Mucosa of stomach (tissue), 1 donor: ENCODE measurements at regions not wholly inside any gene's neighbourhood (a gene's known extent, or its start where the extent isn't known, plus 50 kb on each side); places are given as distances from the start of the nearest gene placed in this dataset.

Source experiments
- H3K27me3 ChIP-seq: one replicate; pipeline ENCODE4 v1.7.0; 2013; ENCODE audit warnings: mild to moderate bottlenecking, low read length; ENCODE audit not compliant: control insufficient read depth, insufficient read depth
- H3K36me3 ChIP-seq: one replicate; pipeline ENCODE4 v1.7.0; 2013; ENCODE audit warnings: low read length; ENCODE audit not compliant: control insufficient read depth, insufficient read depth
- H3K4me1 ChIP-seq: one replicate; pipeline ENCODE4 v1.7.0; 2013; ENCODE audit warnings: mild to moderate bottlenecking, low read length; ENCODE audit not compliant: control insufficient read depth, insufficient read depth
- H3K4me3 ChIP-seq: one replicate; pipeline ENCODE4 v1.7.0; 2013; ENCODE audit warnings: low read length
- H3K9ac ChIP-seq: one replicate; pipeline ENCODE4 v1.7.0; 2013; ENCODE audit warnings: mild to moderate bottlenecking, low read length, moderate library complexity
- H3K9me3 ChIP-seq: one replicate; pipeline ENCODE4 v1.7.0; 2013; ENCODE audit warnings: mild to moderate bottlenecking, low read length, moderate library complexity; ENCODE audit not compliant: control insufficient read depth
- donor health status: Pancreatic carcinoma.

- peaks cover 10% of the 10 kb centered on the region for H3K27me3 ChIP-seq
- H3K4me1 ChIP-seq = no peaks in the 10 kb centered on the region
- no peak overlapping the region for H3K9ac ChIP-seq
- no peaks in the 10 kb centered on the region for H3K36me3 ChIP-seq
- H3K4me3 ChIP-seq = no peak overlapping the region
- no peaks in the 10 kb centered on the region for H3K9me3 ChIP-seq
Observed at GRCh38 chr6:37580176-37580955, 80.7 kb upstream of the CCDC167 start.

GRCh38 chr6:37579444-37580067 is 79.9 kb upstream of the CCDC167 start:
- Histone ChIP-seq H3K4me3 (no peak overlapping the region), H3K9ac (no peak overlapping the region), H3K9me3 (no peaks in the 10 kb centered on the region), H3K27me3 (peaks cover 9% of the 10 kb centered on the region), H3K4me1 (no peaks in the 10 kb centered on the region), H3K36me3 (no peaks in the 10 kb centered on the region)

GRCh38 chr6:37578104-37578503 is 78.4 kb upstream of the CCDC167 start:
- Histone ChIP-seq H3K4me1 (no peaks in the 10 kb centered on the region), H3K9me3 (no peaks in the 10 kb centered on the region), H3K4me3 (no peak overlapping the region), H3K36me3 (no peaks in the 10 kb centered on the region), H3K27me3 (peaks cover 1% of the 10 kb centered on the region), H3K9ac (no peak overlapping the region)

- peaks cover 7% of the 10 kb centered on the region for H3K27me3 ChIP-seq
- no peaks in the 10 kb centered on the region for H3K9me3 ChIP-seq
- H3K9ac ChIP-seq = no peak overlapping the region
- H3K36me3 ChIP-seq = no peaks in the 10 kb centered on the region
- no peak overlapping the region for H3K4me3 ChIP-seq
- H3K4me1 ChIP-seq = no peaks in the 10 kb centered on the region
Observed at GRCh38 chr6:37576336-37576737, 76.6 kb upstream of the CCDC167 start.

- Histone ChIP-seq H3K4me3 (no peak overlapping the region), H3K36me3 (no peaks in the 10 kb centered on the region), H3K9me3 (no peaks in the 10 kb centered on the region), H3K9ac (no peak overlapping the region), H3K4me1 (no peaks in the 10 kb centered on the region), H3K27me3 (peaks cover 17% of the 10 kb centered on the region)
Observed at GRCh38 chr6:37575221-37575620, 75.5 kb upstream of the CCDC167 start.

- no peaks in the 10 kb centered on the region for H3K36me3 ChIP-seq
- no peak overlapping the region for H3K9ac ChIP-seq
- H3K9me3 ChIP-seq = no peaks in the 10 kb centered on the region
- no peak overlapping the region for H3K4me3 ChIP-seq
- no peaks in the 10 kb centered on the region for H3K4me1 ChIP-seq
- H3K27me3 ChIP-seq = peaks cover 17% of the 10 kb centered on the region
Observed at GRCh38 chr6:37572334-37572733, 72.6 kb upstream of the CCDC167 start.

- no peaks in the 10 kb centered on the region for H3K4me1 ChIP-seq
- no peak overlapping the region for H3K9ac ChIP-seq
- H3K36me3 ChIP-seq = no peaks in the 10 kb centered on the region
- H3K4me3 ChIP-seq = no peak overlapping the region
- peaks cover 32% of the 10 kb centered on the region for H3K27me3 ChIP-seq
- H3K9me3 ChIP-seq = no peaks in the 10 kb centered on the region
Observed at GRCh38 chr6:37570482-37571133, 70.9 kb upstream of the CCDC167 start.

- H3K27me3 ChIP-seq = peaks cover 39% of the 10 kb centered on the region
- H3K9me3 ChIP-seq = no peaks in the 10 kb centered on the region
- no peaks in the 10 kb centered on the region for H3K4me1 ChIP-seq
- H3K4me3 ChIP-seq = no peak overlapping the region
- H3K9ac ChIP-seq = no peak overlapping the region
- no peaks in the 10 kb centered on the region for H3K36me3 ChIP-seq
Observed at GRCh38 chr6:37569743-37570481, 70.2 kb upstream of the CCDC167 start.

GRCh38 chr6:37569317-37569716 is 69.6 kb upstream of the CCDC167 start:
- Histone ChIP-seq H3K9ac (no peak overlapping the region), H3K27me3 (peaks cover 45% of the 10 kb centered on the region), H3K4me3 (no peak overlapping the region), H3K36me3 (no peaks in the 10 kb centered on the region), H3K4me1 (no peaks in the 10 kb centered on the region), H3K9me3 (no peaks in the 10 kb centered on the region)

GRCh38 chr6:37566950-37567349 is 67.3 kb upstream of the CCDC167 start:
- H3K4me3 ChIP-seq = no peak overlapping the region
- no peaks in the 10 kb centered on the region for H3K4me1 ChIP-seq
- no peaks in the 10 kb centered on the region for H3K9me3 ChIP-seq
- no peaks in the 10 kb centered on the region for H3K36me3 ChIP-seq
- no peak overlapping the region for H3K9ac ChIP-seq
- H3K27me3 ChIP-seq = peaks cover 56% of the 10 kb centered on the region

GRCh38 chr6:37566111-37566949 is 66.6 kb upstream of the CCDC167 start:
- Histone ChIP-seq H3K27me3 (peaks cover 54% of the 10 kb centered on the region), H3K9ac (no peak overlapping the region), H3K4me1 (no peaks in the 10 kb centered on the region)

More at GRCh38 chr6:37566111-37566949, 66.6 kb upstream of the CCDC167 start:
- Histone ChIP-seq H3K9me3 (no peaks in the 10 kb centered on the region), H3K36me3 (no peaks in the 10 kb centered on the region), H3K4me3 (no peak overlapping the region)
